ENCODE measurements at regions not wholly inside any gene's neighbourhood (a gene's known extent, or its start where the extent isn't known, plus 50 kb on each side); places are given as distances from the start of the nearest gene placed in this dataset.

DNA sequence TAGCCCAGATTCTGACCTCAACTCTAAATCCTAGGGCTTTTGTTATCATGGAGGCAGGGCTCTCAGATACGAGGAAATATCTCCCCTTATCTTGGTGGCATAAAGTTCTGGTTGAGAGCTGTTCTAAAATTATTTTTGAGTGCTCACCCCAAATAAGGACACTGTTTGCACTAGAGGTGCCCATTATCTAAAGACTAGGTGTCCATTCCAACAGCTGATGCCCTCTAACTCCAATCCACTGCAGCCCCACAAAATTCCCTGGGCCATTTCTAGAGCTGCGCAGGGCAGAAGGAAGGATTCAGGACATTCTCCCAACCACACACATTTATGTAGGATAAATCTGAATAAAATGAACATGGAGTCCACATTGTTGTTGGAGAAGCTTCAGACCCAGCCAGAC lies 301.9 kb downstream of the FGFR2 start:
- Histone ChIP-seq H3K4me2 (ENCODE audit: control insufficient read depth, extremely low read depth, insufficient read depth, low read depth, low read length) (no peak overlapping the region), H3K27me3 (ENCODE audit: control insufficient read depth, extremely low read depth, insufficient read depth, low read length) (no peaks in the 10 kb centered on the region), H3K27ac (ENCODE audit: control insufficient read depth, insufficient read depth, low read length) (no peak overlapping the region), H3K79me2 (ENCODE audit: control insufficient read depth, insufficient read depth, low read length) (no peaks in the 10 kb centered on the region), H2AFZ (ENCODE audit: control insufficient read depth, low read length) (no peak overlapping the region), H3K4me3 (ENCODE audit: control insufficient read depth in 2 of 3, extremely low read depth in 1 of 3, insufficient read depth in 2 of 3, low read depth in 1 of 3, low read length in 3 of 3) (no peak overlapping the region), H3K9me3 (ENCODE audit: control insufficient read depth, low read depth, low read length) (no peaks in the 10 kb centered on the region), H3K4me1 (ENCODE audit: control insufficient read depth, extremely low read depth, insufficient read depth, low read length) (no peaks in the 10 kb centered on the region), H3K9ac (ENCODE audit: control insufficient read depth, extremely low read depth, insufficient read depth, low read length) (no peak overlapping the region), H3K36me3 (ENCODE audit: control insufficient read depth in 2 of 2, extremely low read depth in 1 of 2, insufficient read depth in 2 of 2, low read length in 2 of 2) (no peaks in the 10 kb centered on the region), H4K20me1 (ENCODE audit: control insufficient read depth, extremely low read depth, insufficient read depth, low read length) (no peaks in the 10 kb centered on the region), H3K9me1 (ENCODE audit: control insufficient read depth, extremely low read depth, insufficient read depth, low read length) (no peaks in the 10 kb centered on the region)
- FAIRE-seq (no peak), DNase-seq (ENCODE audit: low read depth, low spot score) (no peak)
- TF ChIP-seq CTCF (optimal IDR thresholded peaks at IDR 0.05 in 1 of 3, IDR thresholded peaks at IDR 0.05 in 1 of 3, conservative IDR thresholded peaks at IDR 0.05 in 1 of 3; ENCODE audit: extremely low read depth in 1 of 3, insufficient read depth in 2 of 3, low read length in 3 of 3) (no peak), EZH2 (IDR thresholded peaks at IDR 0.05; ENCODE audit: low read length) (no peak)
- dilution Hi-C loops (cut with MboI; ENCODE audit: extremely low pct_ligation_motif_present, low sequenced_read_pairs): no loop called here

- Histone ChIP-seq H3K4me3 (ENCODE audit: control insufficient read depth in 2 of 3, extremely low read depth in 1 of 3, insufficient read depth in 2 of 3, low read depth in 1 of 3, low read length in 3 of 3) (no peak overlapping the region), H3K4me2 (ENCODE audit: control insufficient read depth, extremely low read depth, insufficient read depth, low read depth, low read length) (no peak overlapping the region), H3K4me1 (ENCODE audit: control insufficient read depth, extremely low read depth, insufficient read depth, low read length) (no peaks in the 10 kb centered on the region), H4K20me1 (ENCODE audit: control insufficient read depth, extremely low read depth, insufficient read depth, low read length) (no peaks in the 10 kb centered on the region), H2AFZ (ENCODE audit: control insufficient read depth, low read length) (no peak overlapping the region), H3K9me3 (ENCODE audit: control insufficient read depth, low read depth, low read length) (no peaks in the 10 kb centered on the region), H3K9me1 (ENCODE audit: control insufficient read depth, extremely low read depth, insufficient read depth, low read length) (no peaks in the 10 kb centered on the region), H3K79me2 (ENCODE audit: control insufficient read depth, insufficient read depth, low read length) (no peaks in the 10 kb centered on the region), H3K27ac (ENCODE audit: control insufficient read depth, insufficient read depth, low read length) (no peak overlapping the region), H3K27me3 (ENCODE audit: control insufficient read depth, extremely low read depth, insufficient read depth, low read length) (no peaks in the 10 kb centered on the region), H3K36me3 (ENCODE audit: control insufficient read depth in 2 of 2, extremely low read depth in 1 of 2, insufficient read depth in 2 of 2, low read length in 2 of 2) (no peaks in the 10 kb centered on the region), H3K9ac (ENCODE audit: control insufficient read depth, extremely low read depth, insufficient read depth, low read length) (no peak overlapping the region)
- no peak for DNase-seq (ENCODE audit: low read depth, low spot score)
- dilution Hi-C loops (cut with MboI; ENCODE audit: extremely low pct_ligation_motif_present, low sequenced_read_pairs): no loop called here
- TF ChIP-seq CTCF (optimal IDR thresholded peaks at IDR 0.05 in 1 of 3, IDR thresholded peaks at IDR 0.05 in 1 of 3, conservative IDR thresholded peaks at IDR 0.05 in 1 of 3; ENCODE audit: extremely low read depth in 1 of 3, insufficient read depth in 2 of 3, low read length in 3 of 3) (no peak), EZH2 (IDR thresholded peaks at IDR 0.05; ENCODE audit: low read length) (no peak)
- no peak for FAIRE-seq
Observed at GRCh38 chr10:121296881-121297585, 301.2 kb downstream of the FGFR2 start.
